Hepatocyte (in vitro differentiated cells): ENCODE measurements at regions not wholly inside any gene's neighbourhood (a gene's known extent, or its start where the extent isn't known, plus 50 kb on each side); places are given as distances from the start of the nearest gene placed in this dataset.

Experiments
- CTCF ChIP-seq: fragments of 200-600 bp; sonication (generic); IDR thresholded peaks from 2 replicates; pipeline ENCODE4 v1.5.1; 2016; ENCODE audit warnings: antibody characterized with exemption, mild to moderate bottlenecking; ENCODE audit not compliant: poor library complexity
- EZH2 ChIP-seq: fragments of 200-600 bp; sonication (generic); IDR thresholded peaks from 2 replicates; pipeline ENCODE4 v1.6.1; 2016; ENCODE audit warnings: antibody characterized with exemption, mild to moderate bottlenecking, borderline replicate concordance

GRCh38 chr12:127081058-127081457, 1185.9 kb upstream of the TMEM132C start:
- no peak for TF ChIP-seq EZH2
- TF ChIP-seq CTCF = no peak
